Ramos (cell line): ENCODE measurements at regions not wholly inside any gene's neighbourhood (a gene's known extent, or its start where the extent isn't known, plus 50 kb on each side); places are given as distances from the start of the nearest gene placed in this dataset.

Experiments
- in situ Hi-C: fragments of 300-500 bp; cut with MboI; formaldehyde crosslinking; loops from one replicate; pipeline ENCODE4 v1.14.3; 2022; ENCODE audit warnings: low sequenced_read_pairs; ENCODE audit not compliant: unreplicated experiment

DNA sequence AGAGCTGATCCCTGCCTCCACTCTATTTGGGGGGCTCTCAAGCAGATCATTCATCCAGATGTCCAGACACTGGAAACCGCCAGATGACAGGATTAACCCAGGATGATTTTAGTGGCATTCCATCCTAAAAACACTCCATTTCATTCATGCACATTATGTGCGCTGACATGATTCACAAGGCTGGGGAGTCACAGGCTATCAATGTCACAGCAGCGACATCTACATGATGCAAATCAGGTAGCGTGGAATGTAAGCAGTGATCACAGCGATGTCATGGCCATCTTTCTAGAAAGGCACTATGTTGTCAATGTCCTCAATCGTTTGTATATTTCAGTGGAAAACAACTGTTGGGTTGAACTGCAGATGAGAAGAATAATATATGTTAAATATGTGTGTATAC, 331.5 kb upstream of the MSX2 start:
- in situ Hi-C loops = no loop called here

GRCh38 chr5:174396541-174396940, 327.8 kb upstream of the MSX2 start:
- in situ Hi-C loops = no loop called here

DNA sequence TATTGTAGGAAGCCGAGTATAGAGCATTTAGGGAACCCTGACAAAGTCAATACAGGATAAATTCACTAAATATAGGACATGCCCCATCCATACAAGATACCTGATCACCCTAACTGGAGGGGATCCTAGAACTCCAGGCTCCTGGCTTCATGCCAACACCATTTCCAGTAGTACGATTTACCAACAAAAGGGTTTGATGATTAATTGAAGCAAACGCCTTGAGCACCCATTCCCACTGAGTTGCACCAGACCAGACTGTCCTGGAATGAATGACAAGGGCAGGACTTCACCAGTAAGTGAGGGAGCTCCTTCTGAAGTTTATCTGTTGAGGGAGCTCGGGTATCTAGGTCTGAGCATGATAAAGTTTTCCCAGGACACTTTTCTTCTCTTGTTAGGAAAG, 327.2 kb upstream of the MSX2 start:
- in situ Hi-C loops = no loop called here

GRCh38 chr5:174398171-174398570, 326.2 kb upstream of the MSX2 start:
- in situ Hi-C loops = no loop called here

DNA sequence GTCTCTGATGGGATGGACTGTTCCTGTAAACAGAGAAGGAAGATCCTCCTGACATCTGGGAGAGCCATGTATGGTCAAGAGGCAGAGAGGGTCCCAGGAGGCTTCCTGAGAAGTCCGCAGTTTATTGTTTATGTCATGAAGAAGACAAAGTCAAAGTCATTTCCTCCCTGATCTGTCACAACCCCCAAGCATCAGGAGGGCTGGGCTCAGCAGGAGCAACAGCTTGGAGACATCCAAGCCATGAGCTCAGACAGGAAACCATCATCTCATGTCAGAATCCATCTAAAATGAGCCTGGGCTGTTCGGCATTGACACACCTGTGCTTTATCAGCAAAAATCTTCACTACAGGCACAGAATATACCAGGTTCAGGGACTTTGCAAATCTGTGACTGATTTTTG, 325.0 kb upstream of the MSX2 start:
- in situ Hi-C loops = no loop called here

- in situ Hi-C loops = no loop called here
Measured at GRCh38 chr5:174400461-174400860, 323.9 kb upstream of the MSX2 start.

DNA sequence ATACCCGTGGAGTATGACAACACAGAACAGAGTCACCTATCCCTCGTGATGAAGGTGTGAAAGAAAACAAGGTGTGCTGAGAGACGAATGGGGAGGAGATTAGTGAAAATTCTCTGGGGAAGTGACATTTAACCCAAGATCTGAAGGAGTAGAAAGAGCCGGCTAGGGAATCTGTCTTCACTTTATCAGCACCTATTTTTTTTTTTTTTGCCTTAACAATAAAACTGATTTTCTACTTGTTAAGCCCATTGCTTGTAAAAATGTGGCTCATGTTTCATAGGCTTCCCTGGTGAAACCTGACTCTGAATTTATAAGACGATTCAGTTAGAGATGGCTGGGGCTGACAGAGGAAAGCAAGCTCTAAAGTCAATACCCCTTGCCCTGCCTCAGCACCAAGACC, 322.6 kb upstream of the MSX2 start:
- in situ Hi-C loops = no loop called here

DNA sequence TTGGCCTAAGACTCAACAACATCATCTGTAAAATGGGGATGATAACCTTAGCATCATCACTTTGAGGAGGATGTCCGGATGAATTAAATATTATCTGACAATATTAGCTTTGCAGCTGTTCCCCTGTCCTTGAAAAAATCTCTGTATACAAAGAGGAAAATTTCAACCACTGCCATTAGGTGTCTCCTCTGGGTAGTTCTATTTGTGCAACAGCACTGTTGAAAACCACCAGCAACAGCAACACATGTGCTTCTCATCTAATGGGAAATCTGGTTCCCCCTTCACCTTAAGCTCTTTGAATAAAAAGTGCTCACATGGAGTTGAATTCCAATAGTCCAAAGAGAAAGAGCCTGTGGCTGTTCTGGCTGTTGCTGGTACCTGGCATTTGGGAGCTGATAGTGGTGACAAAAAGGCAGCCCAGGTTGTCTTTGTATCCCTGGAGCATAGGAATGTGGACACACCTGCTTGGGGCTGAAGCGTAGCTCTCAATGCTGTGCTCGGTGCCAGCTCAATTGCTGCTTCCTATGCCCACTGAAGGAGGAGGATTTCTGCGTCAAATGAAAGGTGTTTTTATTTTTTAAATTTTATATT, 322.1 kb upstream of the MSX2 start:
- in situ Hi-C loops = no loop called here

- in situ Hi-C loops = no loop called here
Measured at GRCh38 chr5:174404848-174405247, 319.5 kb upstream of the MSX2 start.

DNA sequence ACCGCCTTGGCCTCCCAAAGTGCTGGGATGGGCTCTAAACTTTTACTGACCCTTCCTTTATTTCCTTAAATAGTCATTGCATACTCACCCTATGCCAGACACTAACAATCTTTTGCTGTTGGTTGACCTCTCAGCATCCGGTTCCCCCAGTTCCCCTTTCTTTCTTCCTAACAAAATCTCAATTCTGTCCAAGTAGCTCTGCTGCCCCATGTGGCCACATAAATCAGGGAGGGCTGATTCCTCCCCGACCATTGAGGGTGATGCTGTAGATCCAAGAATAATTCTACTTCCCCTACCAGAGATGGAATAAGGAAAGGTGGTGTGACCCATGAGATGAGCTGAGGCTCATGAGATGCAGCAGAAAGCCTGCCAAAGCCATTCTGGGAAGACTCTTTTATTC, 315.3 kb upstream of the MSX2 start:
- in situ Hi-C loops = no loop called here

DNA sequence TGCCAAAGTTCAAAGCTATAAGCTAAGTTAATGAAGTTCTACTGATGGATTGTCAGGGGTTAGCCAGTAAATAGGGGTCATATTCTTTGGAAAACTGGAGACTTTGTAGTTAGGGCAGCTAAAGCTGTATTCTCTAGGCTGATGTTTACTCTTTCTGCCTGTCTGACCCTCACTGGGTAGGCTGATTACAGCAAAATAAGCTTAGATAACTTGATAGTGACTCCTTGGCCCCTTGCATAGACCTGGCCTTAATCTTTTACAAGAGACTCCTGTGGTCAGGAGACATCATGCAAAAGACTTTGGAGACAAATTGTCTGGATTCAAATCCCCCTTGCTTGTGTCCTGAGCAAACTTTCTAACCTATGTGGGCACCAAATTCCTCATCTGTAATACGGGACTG, 314.4 kb upstream of the MSX2 start:
- in situ Hi-C loops = no loop called here

GRCh38 chr5:174410716-174411478, 313.5 kb upstream of the MSX2 start:
- in situ Hi-C loops = no loop called here

GRCh38 chr5:174411479-174411819, 312.9 kb upstream of the MSX2 start:
- in situ Hi-C loops = no loop called here

DNA sequence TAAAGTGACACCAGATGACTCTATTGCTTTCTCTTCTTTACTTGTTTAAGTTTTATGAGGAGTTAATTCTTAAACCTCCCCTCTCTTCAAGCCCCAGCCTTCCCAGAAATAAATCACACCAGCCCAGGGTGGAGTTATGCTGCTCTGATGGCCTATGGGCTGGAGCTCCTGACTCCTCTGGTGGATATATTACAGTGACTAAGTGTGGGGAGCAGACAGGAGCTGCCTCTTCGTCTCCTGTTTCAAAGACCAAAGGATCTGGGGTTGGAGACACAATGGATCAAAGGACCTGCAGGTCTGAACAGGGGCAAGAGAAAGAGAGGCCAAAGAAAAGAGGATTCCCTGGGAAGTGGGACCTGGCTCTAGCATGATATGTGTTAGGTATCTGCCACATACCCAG, 312.0 kb upstream of the MSX2 start:
- in situ Hi-C loops = no loop called here

GRCh38 chr5:174412941-174413340, 311.4 kb upstream of the MSX2 start:
- in situ Hi-C loops = no loop called here

DNA sequence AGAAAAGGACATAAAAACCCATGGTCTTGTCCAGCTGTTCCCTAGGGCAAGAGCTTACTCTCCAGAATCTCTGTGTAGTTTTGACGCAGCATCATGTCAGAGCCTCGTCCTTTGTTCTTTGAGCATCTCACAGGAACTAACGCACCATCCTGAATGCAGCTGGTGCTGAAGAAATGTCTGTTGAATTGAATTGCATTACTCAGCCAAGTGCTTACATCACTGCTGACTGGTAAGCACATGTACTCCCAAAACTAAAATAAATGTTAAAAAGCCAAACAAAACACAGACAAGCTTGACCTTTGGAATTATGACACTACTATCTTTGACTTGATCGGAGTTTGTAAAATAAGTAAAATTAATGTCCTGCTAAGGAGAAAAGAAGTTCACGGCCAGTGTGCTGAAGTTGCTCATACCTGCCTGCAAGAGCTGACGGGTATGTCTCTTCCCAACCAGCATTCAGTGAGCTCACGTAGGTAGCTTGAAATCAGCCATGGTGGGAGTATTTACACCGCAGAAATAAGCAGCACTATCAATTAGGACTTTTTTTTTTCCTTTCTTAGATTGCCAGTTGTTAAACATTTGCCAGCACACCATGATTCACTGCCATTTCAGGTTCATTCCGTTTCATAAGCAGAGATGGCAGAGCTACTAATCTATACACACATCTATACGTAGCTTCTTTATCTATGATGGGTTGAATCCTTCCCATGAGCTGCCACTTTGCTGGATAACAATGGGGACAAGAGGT, 310.6 kb upstream of the MSX2 start:
- in situ Hi-C loops = no loop called here

- in situ Hi-C loops = no loop called here
Measured at GRCh38 chr5:174414315-174414710, 310.1 kb upstream of the MSX2 start.

GRCh38 chr5:174418809-174419539, 305.4 kb upstream of the MSX2 start:
- in situ Hi-C loops = no loop called here

DNA sequence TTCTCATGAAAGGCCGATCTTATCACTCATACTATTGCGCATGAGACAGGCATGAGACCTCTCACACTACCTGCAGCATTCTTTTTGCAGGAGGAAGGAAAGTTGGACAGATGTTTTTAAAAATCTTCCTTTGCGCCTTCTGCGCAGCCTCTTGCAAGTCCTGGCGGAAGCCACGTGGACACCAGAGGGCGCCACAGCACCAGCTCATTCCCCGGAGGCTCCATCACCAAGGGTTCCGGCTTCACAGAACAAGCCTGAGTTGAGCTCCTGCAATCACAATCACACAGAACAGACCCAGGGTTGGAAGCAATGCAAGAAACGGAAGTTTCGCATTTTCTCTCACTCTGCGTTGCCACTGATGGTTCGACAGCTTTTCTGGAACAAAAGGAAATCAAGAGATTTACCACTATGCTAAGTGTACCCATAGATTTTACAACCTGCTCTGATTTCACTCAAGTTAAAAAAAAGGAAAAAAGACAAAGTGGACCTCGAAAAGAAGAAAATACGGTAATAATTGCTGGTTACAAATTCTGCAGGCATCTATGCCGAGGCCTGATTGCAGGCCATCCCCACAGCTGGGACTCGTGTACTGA, 304.7 kb upstream of the MSX2 start:
- in situ Hi-C loops = no loop called here

DNA sequence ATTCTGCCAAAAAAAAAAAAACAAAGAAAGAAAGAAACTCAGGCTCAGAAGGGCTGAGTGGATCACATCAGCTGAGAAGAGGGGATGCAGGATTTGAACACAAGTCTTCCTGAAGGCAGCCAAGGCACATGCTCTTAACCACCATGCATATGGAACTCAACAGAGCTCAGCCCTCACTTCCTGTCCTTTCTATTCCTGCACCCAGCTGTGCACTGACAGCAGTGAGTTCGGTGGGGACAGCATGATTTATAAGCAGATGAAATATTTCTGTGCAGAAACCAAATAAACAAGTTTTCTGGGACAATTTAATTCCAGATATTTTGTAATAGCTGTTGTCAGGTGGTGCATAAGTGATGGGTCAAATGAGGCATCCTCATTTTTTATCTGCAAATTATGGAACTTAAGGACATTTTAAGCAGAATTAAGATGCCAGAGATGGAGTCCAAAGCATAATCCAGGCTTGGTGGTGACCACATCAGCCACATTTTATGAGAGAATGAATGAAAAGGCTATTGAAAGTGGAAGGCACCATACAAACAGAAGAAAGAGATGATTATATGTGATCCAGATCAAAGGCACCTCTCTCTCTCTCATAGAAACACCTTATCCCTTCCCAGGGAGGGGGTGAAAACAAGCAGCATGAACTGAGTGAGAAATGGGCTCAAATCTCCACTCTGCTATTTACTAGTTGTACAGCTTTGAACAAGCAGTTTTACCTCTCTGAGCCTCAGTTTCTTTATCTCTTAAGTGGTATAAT, 303.6 kb upstream of the MSX2 start:
- in situ Hi-C loops = no loop called here
